Muscle of arm (tissue), 1 donor: ENCODE measurements at regions not wholly inside any gene's neighbourhood (a gene's known extent, or its start where the extent isn't known, plus 50 kb on each side); places are given as distances from the start of the nearest gene placed in this dataset.
A peak's percentile ranks its signal among the peaks of the same experiment; 100 is the strongest.

Experiments
- DNase-seq: peaks from one replicate; pipeline ENCODE4 v3.0.0-alpha.2; 2013

DNA sequence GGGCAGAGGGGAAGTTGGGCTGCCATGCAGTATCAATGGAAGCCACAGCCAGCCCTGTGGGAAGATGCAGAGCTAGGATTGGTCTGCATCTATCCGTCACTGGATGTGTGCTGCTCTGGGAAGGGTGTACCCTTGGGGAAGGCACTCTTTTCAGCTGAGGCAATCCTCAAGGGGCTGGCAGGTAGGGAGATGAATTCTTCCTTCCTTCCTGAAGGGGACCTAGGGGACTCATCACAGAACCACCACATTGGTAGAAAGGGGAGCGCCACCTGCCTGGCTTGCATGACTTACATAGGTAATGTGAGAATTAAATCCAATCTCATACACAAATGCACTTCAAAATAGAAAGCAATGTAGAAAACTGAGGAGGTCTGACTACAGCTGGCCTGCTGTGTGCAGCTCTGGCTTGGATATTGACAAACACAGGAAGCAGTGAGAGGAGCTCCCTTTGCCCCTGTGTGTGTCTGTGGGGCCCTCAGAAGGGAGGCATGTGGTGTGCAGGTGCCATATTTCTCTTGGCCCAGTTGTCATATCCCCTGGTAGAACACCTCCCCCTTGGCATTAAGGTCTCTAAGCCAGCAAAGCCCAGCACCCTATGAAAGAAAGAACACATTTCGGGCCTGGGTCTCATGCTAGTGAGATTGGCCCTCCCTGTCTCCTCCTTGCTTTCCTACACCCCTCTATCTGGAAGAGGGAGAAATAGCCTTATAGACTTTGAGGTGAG lies 260.3 kb upstream of the MOCS1 start:
- no peak for DNase-seq

DNA sequence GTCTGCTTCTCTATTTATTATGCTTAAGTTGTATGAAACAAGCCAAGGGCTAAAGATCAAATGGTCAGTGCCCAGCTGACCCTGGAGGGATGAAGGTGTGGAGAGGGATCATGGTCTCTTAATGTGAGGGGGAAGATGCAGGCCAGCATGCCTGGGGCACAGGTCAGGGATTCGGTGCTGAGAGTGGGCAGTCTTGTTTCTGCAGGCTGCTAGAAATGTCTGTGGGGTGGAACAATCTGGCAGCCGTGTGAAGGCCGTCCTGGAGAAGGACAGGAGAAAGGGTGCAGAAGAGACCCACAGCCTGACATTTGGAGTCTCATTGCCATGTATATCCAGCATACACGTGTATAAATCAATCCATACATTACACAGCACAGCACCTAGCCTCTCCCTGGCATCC lies 258.3 kb upstream of the MOCS1 start:
- DNase-seq: no peak

DNA sequence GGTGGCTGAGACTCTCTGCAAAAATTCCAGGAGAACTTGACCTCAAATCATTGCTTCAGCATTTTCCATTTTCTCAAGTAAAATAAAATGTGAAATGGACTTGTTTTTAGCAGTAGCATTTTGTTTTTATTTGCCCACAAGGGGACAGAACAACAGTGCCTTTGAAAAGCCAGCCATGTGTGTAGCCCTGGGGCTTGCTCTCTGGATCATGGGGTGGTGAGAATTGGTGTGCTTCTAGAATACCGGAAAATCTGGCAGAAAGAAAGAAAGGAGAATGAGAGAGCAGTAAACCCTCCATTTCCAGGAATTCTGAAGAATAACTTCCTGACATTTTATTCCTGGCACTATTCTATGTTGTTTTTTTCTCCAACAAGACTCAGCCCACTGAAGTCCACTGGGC lies 254.7 kb upstream of the MOCS1 start:
- DNase-seq: no peak

DNA sequence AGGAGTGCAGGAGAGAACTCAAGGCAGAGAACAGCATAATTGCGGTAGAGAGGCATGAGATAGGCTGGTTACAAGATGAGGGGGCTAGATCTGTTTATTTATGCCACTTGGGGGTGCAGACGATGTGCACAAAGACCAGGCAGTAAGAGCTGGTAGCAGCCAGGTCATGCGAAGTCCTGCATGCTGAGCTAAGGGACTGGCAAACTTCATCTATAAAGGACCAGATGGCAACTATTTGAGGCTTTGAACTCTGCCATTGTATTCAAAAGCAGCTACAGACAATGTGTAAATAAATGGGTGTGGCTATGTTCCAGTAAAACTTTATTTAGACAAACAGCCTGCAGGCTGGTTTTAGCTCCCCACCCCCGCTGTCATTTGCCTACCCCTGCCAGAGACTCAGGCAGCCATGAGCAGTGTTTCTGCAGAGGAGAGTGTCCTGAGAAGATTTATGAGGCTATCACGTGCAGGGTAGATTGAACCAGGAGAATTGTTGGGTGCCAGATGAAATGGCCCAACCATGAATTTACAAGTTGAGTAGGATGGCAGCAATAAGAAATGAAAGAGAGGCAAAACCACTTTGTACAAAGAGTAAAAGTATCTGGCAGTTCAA lies 253.4 kb upstream of the MOCS1 start:
- no peak for DNase-seq

DNA sequence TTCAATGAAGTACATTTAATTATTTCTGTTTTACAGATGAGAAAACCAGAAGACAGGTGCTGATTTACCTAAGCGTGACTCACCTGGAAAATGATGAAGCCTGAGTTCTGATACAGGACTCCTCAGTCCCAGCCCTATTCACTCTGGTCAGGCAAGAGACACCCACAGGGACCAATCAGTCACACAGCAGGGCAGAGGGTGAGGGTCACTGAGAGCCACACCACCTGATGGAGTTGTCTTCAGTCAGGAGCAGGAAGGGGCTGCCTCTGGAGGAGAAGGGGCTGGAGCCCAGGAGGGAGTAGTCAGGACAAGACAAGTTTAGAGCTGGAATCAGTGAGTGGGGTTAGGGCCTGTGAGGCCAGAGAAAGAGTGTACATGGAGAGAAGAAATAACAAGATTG lies 251.2 kb upstream of the MOCS1 start:
- DNase-seq: no peak

DNA sequence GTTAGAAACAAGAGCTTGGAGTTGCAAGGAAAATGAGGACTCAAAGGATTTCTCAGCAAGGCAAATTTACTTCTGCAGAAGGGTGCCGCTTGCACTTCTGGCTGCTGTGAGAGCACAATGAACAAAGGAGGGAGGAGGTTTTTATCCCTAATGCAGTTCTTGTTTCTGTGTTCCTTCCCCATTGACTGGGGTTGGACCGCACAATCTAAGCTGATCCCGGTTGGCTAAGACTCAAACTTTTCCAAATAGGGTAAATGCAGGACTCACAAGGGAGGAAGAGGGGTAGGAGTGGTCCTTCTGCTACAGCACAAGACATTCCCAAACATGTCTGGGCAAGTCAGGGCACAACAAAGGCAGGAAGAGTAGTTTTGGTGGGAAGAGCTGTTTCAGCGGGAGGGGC lies 249.6 kb upstream of the MOCS1 start:
- DNase-seq: no peak

DNA sequence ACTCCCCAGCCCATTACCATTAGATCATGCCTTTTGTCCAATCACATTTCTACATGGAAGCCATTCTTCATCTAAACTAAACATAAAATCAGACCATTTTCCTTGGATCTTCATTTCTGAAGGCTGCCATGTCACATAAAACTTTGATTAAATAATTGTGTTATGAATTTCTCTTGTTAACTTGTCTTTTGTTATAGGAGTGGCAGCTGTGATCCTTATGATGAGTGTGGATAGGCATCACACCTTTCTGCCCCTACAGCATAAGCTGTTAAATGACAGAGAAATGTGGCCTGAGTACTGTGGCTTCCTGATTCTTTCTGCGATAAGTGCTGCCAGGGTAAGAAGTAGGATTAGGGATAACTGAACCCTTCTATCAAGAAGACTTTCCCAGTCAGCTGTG lies 247.1 kb upstream of the MOCS1 start:
- no peak for DNase-seq

DNA sequence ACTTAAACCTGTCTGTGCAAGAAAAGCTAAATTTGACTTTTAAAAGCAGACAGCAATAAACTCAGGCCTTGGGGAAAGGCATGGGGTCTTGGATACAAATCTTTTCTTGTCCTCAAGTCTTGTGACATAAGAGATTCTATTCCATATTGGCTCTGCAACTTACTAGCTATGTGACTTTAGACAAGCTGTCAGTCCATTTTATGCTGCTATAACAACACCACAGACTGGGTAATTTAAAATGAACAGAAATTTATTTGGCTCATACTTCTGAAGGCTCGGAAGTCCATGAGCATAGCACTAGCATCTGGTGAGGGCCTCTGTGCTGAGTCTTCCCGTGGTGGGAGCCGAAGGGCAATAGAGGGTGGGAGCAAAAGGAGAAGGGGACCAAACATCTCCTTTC lies 246.0 kb upstream of the MOCS1 start:
- DNase-seq: no peak

DNA sequence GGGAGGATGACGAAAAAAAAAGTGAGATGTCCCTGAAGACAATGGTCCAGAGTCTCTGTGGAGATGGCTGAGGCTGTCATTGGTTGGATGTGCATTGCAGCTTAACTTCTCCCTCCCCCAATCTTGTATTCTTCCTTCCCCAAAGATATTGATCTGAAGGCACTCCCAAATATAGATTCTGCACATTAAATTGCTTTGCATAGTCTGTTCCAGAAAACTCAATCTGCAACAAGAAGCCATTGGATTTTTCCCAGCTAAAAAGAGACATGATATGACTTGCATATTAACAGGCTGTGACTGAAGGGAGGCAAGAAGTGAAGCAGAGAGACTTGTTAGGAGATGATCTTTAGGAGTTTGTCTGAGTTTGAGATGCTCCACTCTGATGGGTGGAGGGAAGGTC lies 245.2 kb upstream of the MOCS1 start:
- no peak for DNase-seq

DNA sequence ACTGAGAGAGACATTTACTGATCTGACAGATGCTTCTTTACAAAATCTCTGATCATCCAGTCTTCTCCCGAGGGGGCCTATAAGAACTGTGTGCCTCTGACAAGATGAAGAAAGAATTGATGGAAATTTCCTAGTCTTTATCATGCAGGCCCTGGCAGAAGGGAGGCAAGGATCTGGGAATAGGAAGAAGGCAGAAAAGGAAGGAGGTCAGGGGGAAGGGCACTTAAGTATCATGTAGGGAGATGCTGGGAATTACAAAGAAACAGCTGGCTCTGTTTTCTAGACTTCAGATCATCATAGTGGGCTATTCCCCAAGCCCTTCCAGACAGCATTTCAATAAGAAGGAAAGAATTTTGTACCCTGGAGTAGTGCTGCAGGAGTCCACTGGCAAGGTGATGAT lies 243.3 kb upstream of the MOCS1 start:
- no peak for DNase-seq

DNA sequence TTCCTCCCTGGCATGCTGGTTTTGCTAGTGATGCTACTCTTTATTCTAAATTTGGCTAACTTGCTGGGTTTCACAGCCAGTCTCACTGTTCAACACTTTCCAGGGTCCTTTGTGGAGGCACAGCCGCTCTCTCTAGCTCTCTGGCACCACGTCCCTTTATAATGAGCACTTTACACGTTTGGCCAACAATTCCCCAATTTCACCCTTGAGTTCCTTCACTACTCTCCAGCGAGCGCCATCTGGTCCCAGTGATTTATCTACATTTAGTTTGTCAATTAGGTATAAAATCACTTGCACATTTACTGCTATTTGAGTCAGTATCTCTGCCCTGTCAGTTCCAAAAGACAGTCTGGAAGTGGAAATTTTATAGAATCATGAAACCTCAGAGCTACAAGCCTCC lies 241.9 kb upstream of the MOCS1 start:
- DNase-seq: no peak

DNA sequence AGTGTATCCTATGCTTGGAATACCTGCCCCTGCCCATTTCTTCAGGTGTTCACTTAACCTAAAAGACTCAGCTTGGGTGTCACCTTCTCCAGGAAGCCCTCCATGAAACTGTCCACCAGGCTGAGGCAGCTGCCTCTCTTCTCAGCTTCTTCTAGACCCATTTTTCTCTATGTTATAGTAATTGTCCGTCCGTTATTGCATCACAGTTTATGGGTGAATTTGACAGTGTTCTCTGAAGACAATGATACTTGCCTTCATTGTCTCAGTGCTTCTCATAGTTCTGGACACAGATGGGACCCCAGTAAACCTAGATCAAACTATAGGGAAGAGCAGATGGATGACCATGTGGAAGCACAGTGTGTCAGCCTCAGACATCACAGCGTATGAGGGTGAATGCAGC lies 238.0 kb upstream of the MOCS1 start:
- no peak for DNase-seq

DNA sequence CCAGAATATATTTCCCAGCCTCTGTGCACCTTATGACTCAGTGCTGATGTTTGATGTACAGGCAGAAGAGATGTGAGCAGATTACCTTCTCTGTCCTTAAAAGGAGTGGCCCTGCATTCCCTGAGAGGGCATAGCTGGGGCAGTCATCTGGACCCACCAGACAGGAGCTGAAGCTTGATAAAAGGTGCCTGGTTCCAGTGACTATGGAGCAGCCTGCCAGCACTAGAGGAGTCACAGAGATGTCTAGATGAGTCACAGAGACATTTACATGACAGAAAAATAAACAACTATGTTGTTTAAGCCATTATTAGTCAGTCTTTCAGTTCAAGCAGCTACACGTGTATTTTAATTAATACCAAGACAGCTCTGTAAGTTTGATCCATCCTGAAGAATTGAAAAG lies 237.1 kb upstream of the MOCS1 start:
- no peak for DNase-seq

DNA sequence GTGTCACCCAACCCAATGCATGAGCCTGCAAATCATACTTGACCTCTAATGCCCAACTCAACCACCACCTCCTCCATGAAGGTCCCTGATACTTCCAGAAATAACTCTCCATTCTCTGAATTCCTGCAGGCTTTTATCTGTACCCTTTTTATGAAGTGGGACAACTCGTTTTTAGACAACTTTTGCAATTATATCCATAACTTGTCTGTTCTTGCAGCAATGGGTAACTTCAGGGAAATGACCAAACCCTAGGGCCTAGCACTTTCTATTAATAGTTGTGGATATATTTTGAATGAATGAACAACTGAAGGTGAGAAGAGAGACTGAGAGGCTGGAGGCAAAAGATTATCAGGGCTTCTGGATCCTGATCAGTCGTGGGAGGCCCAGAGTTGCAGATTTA lies 236.6 kb upstream of the MOCS1 start:
- no peak for DNase-seq

DNA sequence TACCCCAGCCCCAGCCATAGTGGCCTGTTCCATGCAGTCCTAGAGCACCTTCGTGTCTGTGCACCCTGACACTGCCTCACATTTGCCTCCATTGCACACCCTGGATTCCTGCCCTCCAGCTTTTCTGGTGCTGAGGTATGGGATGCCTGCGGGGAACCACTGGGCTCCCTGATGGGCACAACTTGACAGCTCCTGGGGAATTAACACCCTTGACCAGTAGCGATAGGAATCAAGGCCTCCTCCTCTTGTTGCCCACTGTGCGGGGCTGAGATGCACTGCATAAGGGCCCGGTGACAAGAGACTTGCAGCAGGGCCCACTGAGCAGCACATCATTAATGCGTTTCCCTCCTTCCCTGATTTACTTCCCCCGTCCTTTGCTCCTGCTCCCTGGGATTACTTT lies 235.6 kb upstream of the MOCS1 start:
- no peak for DNase-seq

DNA sequence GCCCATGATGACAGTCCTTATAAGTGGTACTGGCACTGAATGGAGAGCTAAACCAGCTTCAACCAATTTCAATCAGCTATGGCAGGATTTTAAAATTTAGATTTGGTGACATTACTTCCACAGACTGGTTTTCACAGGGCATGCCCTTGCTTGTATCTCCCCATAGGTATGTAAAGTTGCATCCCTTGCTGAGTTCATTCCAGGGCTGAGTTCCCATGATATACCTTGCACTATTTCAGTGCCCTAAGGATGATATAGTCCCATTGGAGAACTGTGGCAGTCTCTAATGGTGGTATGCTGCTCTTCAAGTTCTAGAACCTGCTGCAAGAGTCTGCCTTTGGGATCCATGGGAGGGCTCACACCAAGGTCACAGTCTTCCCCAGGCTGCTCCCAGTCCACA lies 232.7 kb upstream of the MOCS1 start:
- no peak for DNase-seq

DNA sequence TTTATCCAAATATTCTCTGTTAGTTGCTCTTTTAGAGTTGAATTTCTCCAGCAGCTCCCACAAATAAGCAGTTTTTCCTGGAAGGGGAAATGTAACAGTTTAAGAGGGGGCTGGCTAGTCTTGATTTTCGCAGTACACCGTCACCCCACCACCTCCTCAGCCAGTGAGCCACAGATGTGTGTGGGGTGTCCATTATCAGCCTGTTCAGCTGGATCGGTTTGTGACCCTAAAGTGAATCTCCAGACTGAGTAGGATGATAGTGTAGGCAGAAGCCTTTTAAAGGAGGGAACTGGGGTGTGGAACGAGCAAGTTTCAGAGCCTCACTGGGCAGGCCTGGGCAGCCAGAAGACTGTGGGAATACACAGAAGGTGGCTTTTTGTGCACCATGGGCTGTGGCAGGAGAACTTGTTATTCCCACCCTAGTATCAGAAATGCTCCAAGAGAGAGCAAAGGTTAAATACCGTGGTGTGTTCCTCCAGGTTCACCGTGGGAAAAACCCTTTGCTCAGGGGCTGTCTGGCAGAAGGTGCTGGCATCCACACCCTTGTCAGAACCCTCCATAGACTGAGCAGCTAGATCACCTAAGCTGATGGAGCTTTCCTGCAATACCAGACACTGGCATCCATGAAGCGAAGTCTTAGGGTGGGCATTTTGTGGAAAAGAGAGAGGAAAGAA lies 230.9 kb upstream of the MOCS1 start:
- DNase-seq: no peak

DNA sequence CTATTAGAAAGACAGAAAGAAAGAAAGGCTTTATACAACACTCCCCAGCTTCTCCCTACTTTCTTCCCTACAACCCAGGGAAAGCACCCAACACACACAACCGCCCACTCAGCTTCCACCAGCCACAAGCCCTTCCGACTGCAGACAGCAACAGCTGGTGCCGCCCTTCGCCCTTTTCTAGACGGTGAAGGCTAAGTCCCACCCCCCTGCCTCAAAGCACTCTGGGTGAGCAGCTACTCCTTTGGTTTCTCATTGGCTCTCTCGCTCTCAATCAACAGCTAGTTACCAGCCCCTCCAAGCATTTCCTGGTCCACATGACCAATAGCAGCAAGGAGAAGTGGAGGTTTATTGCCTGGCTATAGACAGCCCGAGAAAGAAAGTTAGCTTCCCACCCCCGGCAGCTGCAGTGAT lies 230.1 kb upstream of the MOCS1 start:
- DNase-seq: peak; percentile 4

DNA sequence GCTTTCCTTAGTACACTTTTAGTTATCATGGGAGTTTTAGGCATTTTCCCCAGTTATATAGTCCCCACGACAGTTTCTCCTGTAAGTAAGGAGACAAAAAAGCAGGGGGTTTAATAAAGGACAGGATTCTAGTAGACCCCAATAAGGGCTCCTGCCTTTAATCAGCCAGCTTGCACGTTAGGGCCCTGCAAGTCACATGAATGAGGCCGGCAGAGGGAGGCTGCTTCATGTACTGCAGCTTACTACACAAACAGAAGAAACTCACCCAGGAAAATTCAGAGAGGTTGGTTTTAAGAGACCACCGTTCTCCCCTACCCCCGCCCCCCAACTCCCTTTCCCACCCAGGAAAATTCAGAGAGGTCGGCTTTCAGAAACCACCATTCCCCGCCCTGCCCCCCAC lies 229.7 kb upstream of the MOCS1 start:
- DNase-seq: no peak

DNA sequence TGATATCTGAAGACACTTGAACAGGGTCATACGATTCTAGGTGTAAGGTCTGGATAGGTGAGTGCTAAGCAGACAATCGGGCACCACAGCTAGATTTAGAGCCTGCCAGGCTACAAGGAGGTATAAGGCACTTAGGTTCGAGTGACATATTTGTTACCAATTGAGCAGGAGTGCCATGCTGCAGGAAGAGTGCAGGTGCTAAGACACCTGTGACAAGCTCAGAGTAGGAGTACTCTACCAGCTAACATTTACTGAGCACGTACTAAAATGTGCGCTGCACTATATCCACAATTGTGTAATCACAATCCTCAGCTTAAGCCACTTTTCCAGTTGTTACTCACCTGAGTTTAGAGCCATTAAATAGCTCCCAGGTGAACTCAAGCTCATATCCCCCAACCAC lies 227.8 kb upstream of the MOCS1 start:
- no peak for DNase-seq

DNA sequence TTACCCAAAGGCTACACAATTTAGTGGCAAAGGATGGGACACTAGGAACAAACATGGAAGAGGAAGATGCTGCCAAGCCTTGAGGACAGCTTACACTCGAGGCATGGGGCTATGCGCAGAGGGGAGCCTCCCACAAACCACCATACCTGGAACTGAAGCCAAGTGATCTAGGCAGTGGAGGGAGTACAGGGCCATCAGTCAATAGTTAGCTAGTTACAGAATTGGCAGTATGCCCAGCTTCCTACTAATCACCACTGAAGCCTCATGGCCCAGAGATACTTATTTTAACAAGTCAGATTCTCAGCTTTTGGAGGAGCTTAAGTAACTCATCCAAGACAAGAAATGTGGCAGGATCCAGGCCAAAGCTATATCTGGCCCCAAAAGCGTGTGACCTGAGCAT lies 226.6 kb upstream of the MOCS1 start:
- no peak for DNase-seq

DNA sequence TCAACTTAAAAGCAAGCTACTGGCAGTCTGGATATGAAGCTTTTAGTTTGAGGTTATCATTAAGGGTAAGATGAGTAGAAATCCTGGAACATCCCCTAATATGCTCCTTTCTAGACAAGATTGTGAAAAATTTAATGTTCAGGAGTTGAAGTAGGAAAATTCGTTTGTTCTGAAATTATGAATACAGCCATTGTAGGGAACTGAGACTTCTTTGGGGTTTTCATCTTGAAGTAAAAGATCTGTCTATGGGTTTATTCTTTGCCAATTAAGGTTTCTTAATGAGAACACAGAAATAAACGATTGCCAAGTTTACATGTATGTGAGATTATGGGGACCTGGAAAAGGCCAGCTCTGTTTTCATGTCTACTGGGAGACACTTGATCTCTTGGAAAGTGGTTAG lies 225.6 kb upstream of the MOCS1 start:
- DNase-seq: no peak

DNA sequence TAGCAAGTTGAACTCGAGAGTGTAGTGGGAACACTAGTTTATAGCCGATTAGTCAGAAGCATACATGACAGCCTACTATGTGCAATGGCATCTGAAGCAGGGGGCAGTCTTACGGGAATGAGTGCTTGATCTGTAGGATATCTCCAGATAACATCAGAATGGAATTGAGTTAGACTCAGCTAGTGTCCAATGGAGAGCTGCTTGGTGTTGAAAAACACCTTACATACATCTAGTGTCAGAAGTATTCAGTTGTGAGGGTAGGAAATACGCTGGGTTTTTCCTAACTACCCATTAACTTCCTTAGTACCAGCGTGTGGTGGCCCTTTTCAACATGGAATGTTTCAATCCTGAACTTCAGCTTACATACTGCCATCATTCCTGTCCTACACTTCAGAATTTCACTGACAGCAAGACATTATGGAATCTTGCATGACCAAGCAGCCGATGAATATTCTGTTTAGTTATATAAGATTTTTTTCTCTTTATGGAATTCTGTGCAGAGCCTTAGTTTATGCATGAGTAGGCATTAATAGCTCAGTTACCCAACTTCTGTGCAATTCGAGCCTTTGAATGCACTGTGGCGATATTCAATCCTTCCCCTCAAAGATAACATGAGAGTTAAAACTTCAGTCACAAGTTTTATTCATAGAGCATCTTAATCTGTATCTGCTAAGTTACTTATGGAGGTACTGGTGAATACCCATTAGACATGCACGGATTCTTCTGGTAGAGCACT lies 218.6 kb upstream of the MOCS1 start:
- DNase-seq: no peak
